ENCODE measurements at regions not wholly inside any gene's neighbourhood (a gene's known extent, or its start where the extent isn't known, plus 50 kb on each side); places are given as distances from the start of the nearest gene placed in this dataset.

DNA sequence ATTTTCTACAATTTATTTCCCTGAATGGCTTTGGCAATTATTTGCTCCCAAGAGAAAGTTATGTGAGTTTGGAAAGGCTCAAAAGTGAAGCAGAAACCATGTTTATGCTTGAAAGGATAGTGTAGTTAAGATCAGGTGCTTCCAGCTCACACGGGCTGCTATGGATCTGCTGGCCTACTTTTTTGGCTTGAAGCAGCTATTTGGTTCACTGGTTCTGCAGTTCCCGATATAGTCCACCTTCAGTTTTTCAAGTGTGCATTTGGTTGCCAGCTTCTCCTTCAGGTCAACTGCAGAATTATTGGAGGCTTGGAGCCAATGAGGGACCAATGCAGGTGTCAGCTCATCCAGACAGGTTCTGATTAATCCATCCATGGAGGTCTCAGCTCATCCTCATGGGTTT is 484.3 kb upstream of the SEMA3A start:
- TF ChIP-seq EZH2phosphoT487 (IDR thresholded peaks at IDR 0.05; ENCODE audit: borderline replicate concordance) = no peak
- TF ChIP-seq, protein P1, sequence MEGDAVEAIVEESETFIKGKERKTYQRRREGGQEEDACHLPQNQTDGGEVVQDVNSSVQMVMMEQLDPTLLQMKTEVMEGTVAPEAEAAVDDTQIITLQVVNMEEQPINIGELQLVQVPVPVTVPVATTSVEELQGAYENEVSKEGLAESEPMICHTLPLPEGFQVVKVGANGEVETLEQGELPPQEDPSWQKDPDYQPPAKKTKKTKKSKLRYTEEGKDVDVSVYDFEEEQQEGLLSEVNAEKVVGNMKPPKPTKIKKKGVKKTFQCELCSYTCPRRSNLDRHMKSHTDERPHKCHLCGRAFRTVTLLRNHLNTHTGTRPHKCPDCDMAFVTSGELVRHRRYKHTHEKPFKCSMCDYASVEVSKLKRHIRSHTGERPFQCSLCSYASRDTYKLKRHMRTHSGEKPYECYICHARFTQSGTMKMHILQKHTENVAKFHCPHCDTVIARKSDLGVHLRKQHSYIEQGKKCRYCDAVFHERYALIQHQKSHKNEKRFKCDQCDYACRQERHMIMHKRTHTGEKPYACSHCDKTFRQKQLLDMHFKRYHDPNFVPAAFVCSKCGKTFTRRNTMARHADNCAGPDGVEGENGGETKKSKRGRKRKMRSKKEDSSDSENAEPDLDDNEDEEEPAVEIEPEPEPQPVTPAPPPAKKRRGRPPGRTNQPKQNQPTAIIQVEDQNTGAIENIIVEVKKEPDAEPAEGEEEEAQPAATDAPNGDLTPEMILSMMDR (IDR thresholded peaks at IDR 0.05 in 2 of 3, conservative IDR thresholded peaks at IDR 0.05 in 1 of 3; ENCODE audit: borderline replicate concordance in 1 of 3, insufficient read depth in 1 of 3, low read depth in 2 of 3, low read length in 2 of 3) = no peak
- TF ChIP-seq EZH2 (IDR thresholded peaks at IDR 0.05) = no peak
- no peak for TF ChIP-seq POLR2AphosphoS5 (IDR thresholded peaks at IDR 0.05; ENCODE audit: low read depth, low read length)
- TF ChIP-seq POLR2A (IDR thresholded peaks at IDR 0.05; ENCODE audit: borderline replicate concordance, extremely low read depth, insufficient read depth, insufficient read length) = no peak
- TF ChIP-seq EGR1 (IDR thresholded peaks at IDR 0.05; ENCODE audit: low read depth) = no peak
- TF ChIP-seq SP1 (IDR thresholded peaks at IDR 0.05; ENCODE audit: low read depth) = no peak
- TF ChIP-seq SIN3A (IDR thresholded peaks at IDR 0.05; ENCODE audit: low read depth) = no peak
- no peak for TF ChIP-seq JUND (IDR thresholded peaks at IDR 0.05)
- TF ChIP-seq RAD21 (IDR thresholded peaks at IDR 0.05; ENCODE audit: low read depth) = no peak
- TF ChIP-seq, protein P2, sequence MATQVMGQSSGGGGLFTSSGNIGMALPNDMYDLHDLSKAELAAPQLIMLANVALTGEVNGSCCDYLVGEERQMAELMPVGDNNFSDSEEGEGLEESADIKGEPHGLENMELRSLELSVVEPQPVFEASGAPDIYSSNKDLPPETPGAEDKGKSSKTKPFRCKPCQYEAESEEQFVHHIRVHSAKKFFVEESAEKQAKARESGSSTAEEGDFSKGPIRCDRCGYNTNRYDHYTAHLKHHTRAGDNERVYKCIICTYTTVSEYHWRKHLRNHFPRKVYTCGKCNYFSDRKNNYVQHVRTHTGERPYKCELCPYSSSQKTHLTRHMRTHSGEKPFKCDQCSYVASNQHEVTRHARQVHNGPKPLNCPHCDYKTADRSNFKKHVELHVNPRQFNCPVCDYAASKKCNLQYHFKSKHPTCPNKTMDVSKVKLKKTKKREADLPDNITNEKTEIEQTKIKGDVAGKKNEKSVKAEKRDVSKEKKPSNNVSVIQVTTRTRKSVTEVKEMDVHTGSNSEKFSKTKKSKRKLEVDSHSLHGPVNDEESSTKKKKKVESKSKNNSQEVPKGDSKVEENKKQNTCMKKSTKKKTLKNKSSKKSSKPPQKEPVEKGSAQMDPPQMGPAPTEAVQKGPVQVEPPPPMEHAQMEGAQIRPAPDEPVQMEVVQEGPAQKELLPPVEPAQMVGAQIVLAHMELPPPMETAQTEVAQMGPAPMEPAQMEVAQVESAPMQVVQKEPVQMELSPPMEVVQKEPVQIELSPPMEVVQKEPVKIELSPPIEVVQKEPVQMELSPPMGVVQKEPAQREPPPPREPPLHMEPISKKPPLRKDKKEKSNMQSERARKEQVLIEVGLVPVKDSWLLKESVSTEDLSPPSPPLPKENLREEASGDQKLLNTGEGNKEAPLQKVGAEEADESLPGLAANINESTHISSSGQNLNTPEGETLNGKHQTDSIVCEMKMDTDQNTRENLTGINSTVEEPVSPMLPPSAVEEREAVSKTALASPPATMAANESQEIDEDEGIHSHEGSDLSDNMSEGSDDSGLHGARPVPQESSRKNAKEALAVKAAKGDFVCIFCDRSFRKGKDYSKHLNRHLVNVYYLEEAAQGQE (IDR thresholded peaks at IDR 0.05; ENCODE audit: low read depth) = no peak
- no peak for TF ChIP-seq YY1 (IDR thresholded peaks at IDR 0.05; ENCODE audit: extremely low read depth, insufficient replicate concordance, low read depth, low read length)
- TF ChIP-seq, protein P3, sequence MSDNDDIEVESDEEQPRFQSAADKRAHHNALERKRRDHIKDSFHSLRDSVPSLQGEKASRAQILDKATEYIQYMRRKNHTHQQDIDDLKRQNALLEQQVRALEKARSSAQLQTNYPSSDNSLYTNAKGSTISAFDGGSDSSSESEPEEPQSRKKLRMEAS (IDR thresholded peaks at IDR 0.05) = no peak
- TF ChIP-seq ELF1 (IDR thresholded peaks at IDR 0.05; ENCODE audit: borderline replicate concordance, low read depth) = no peak

Measured in HCT116 (cell line).